H1 (cell line): ENCODE measurements at regions not wholly inside any gene's neighbourhood (a gene's known extent, or its start where the extent isn't known, plus 50 kb on each side); places are given as distances from the start of the nearest gene placed in this dataset.
A peak's percentile ranks its signal among the peaks of the same experiment; 100 is the strongest.

ENCODE experiments used
- CTCF ChIA-PET: fragments of 300-600 bp; sonication (Branson Sonifier 250); formaldehyde crosslinking; loops from one replicate; lab custom pipeline; 2021; ENCODE audit not compliant: partially characterized antibody; lab: Charles Lee
- POLR2A ChIA-PET: fragments of 300-600 bp; sonication (Branson Sonifier 250); formaldehyde crosslinking; loops from one replicate; lab custom pipeline; 2021; ENCODE audit warnings: inconsistent platforms; ENCODE audit not compliant: partially characterized antibody; lab: Charles Lee
- DNase-seq, 2 experiments: peaks; one replicate each; pipeline versions ENCODE4 v3.0.0 to v3.0.0-alpha.2; 2010 to 2022; ENCODE audit warnings: low spot score in 2 of 2, low read depth in 1 of 2, mixed read lengths in 1 of 2
- FAIRE-seq: peaks from 2 replicates; lab custom pipeline; 2011; peaks lifted over from hg19 to GRCh38; lab: Jason Lieb, UNC
- H2AFZ ChIP-seq: 2 replicates; pipeline ENCODE4 v1.8.1; 2012; ENCODE audit warnings: low read length, inconsistent platforms
- H2AK5ac ChIP-seq: 2 replicates; pipeline ENCODE4 v1.6.1; 2013; ENCODE audit warnings: low read depth, low read length
- H2BK120ac ChIP-seq: replicated peaks from 2 replicates; pipeline ENCODE3; 2013; ENCODE audit warnings: low read depth, low read length, inconsistent platforms
- H2BK12ac ChIP-seq: 2 replicates; pipeline ENCODE4 v1.6.1; 2013; ENCODE audit warnings: low read depth, low read length
- H2BK15ac ChIP-seq: 2 replicates; pipeline ENCODE4 v1.6.1; 2013; ENCODE audit warnings: low read length
- H2BK20ac ChIP-seq: 2 replicates; pipeline ENCODE4 v1.6.1; 2013; ENCODE audit warnings: low read length
- H2BK5ac ChIP-seq: 2 replicates; pipeline ENCODE4 v1.6.1; 2013; ENCODE audit warnings: low read depth, low read length
- H3K14ac ChIP-seq: 2 replicates; pipeline ENCODE4 v1.6.1; 2013; ENCODE audit warnings: inconsistent platforms; ENCODE audit not compliant: insufficient read length
- H3K18ac ChIP-seq: 2 replicates; pipeline ENCODE4 v1.6.1; 2013; ENCODE audit warnings: low read length; ENCODE audit errors: extremely low read depth
- H3K23ac ChIP-seq: 2 replicates; pipeline ENCODE4 v1.6.1; 2013; ENCODE audit warnings: inconsistent platforms; ENCODE audit not compliant: insufficient read length
- H3K23me2 ChIP-seq: 2 replicates; pipeline ENCODE4 v1.6.1; 2013; ENCODE audit warnings: low read depth, low read length
- H3K27ac ChIP-seq: 2 replicates; pipeline ENCODE4 v1.6.1; 2011; ENCODE audit warnings: low read depth, low read length, inconsistent platforms
- H3K27me3 ChIP-seq, 4 experiments: replicated peaks in 1 of 4; 1 replicate in 1 of 4; 2 replicates in 3 of 4; pipeline versions ENCODE4 v1.6.1 to v1.8.1; 2011 to 2013; ENCODE audit warnings: low read length in 3 of 4, mild to moderate bottlenecking in 3 of 4, inconsistent platforms in 2 of 4, mixed read lengths in 2 of 4, moderate library complexity in 1 of 4; ENCODE audit not compliant: control insufficient read depth in 3 of 4, insufficient read depth in 3 of 4; ENCODE audit errors: extremely low read depth in 1 of 4
- H3K36me3 ChIP-seq, 4 experiments: 2 replicates each; pipeline versions ENCODE4 v1.6.1 to v1.8.1; 2011 to 2013; ENCODE audit warnings: mild to moderate bottlenecking in 4 of 4, low read length in 3 of 4, moderate library complexity in 2 of 4, control low read depth in 1 of 4, inconsistent platforms in 1 of 4; ENCODE audit not compliant: insufficient read depth in 4 of 4, control insufficient read depth in 2 of 4
- H3K4ac ChIP-seq: replicated peaks from 2 replicates; pipeline ENCODE3; 2013; ENCODE audit warnings: low read length, low read depth, mixed read lengths, inconsistent platforms; ENCODE audit not compliant: insufficient read length
- H3K4me1 ChIP-seq, 4 experiments: replicated peaks in 1 of 4; 1 replicate in 1 of 4; 2 replicates in 3 of 4; pipeline versions ENCODE4 v1.6.1 to v1.8.1; 2011 to 2013; ENCODE audit warnings: low read length in 3 of 4, inconsistent platforms in 2 of 4, mixed read lengths in 1 of 4; ENCODE audit not compliant: insufficient read depth in 4 of 4, control insufficient read depth in 3 of 4
- H3K4me2 ChIP-seq, 2 experiments: 2 replicates each; pipeline versions ENCODE4 v1.6.1 to v1.8.1; 2011 to 2013; ENCODE audit warnings: low read depth in 2 of 2, low read length in 2 of 2, control low read depth in 1 of 2, inconsistent platforms in 1 of 2, mild to moderate bottlenecking in 1 of 2; ENCODE audit not compliant: insufficient read depth in 1 of 2
- H3K4me3 ChIP-seq, 4 experiments: fragments of 200-600, 300-600 bp in 1 of 4; sonication (generic), shearing (Covaris generic), sonication (Bioruptor Twin) in 1 of 4; 2 replicates each; pipeline versions ENCODE4 v1.5.1 to v1.8.1; 2011 to 2016; ENCODE audit warnings: low read length in 4 of 4, low read depth in 3 of 4, control low read depth in 2 of 4, inconsistent platforms in 2 of 4, mild to moderate bottlenecking in 2 of 4, mixed read lengths in 1 of 4, moderate library complexity in 1 of 4; ENCODE audit not compliant: insufficient read depth in 2 of 4; ENCODE audit errors: extremely low read depth in 1 of 4
- H3K56ac ChIP-seq: replicated peaks from 2 replicates; pipeline ENCODE3; 2013; ENCODE audit warnings: low read depth, mild to moderate bottlenecking, mixed read lengths, low read length, inconsistent platforms; ENCODE audit not compliant: insufficient read length
- H3K79me1 ChIP-seq: 2 replicates; pipeline ENCODE4 v1.6.1; 2013; ENCODE audit warnings: low read depth, low read length, control low read depth
- H3K79me2 ChIP-seq, 2 experiments: 2 replicates each; pipeline versions ENCODE4 v1.6.1 to v1.8.1; 2012 to 2013; ENCODE audit warnings: low read length in 2 of 2, mild to moderate bottlenecking in 2 of 2, inconsistent platforms in 1 of 2; ENCODE audit not compliant: insufficient read depth in 2 of 2, control insufficient read depth in 1 of 2
- H3K9ac ChIP-seq, 4 experiments: replicated peaks in 1 of 4; 1 replicate in 1 of 4; 2 replicates in 3 of 4; pipeline versions ENCODE4 v1.6.1 to v1.8.1; 2011 to 2013; ENCODE audit warnings: low read depth in 3 of 4, low read length in 3 of 4, control low read depth in 2 of 4, mild to moderate bottlenecking in 2 of 4, moderate library complexity in 2 of 4, inconsistent platforms in 1 of 4; ENCODE audit errors: extremely low read depth in 1 of 4
- H3K9me3 ChIP-seq, 2 experiments: 2 replicates each; pipeline versions ENCODE4 v1.6.1 to v1.8.1; 2012 to 2013; ENCODE audit warnings: mild to moderate bottlenecking in 2 of 2, moderate library complexity in 2 of 2, control low read depth in 1 of 2, inconsistent platforms in 1 of 2, low read depth in 1 of 2, low read length in 1 of 2, mixed read lengths in 1 of 2; ENCODE audit not compliant: insufficient read depth in 2 of 2
- H4K20me1 ChIP-seq, 2 experiments: replicated peaks in 1 of 2; 2 replicates each; pipeline versions ENCODE3 to v1.8.1; 2011 to 2013; ENCODE audit warnings: inconsistent platforms in 2 of 2, low read length in 2 of 2, mild to moderate bottlenecking in 1 of 2; ENCODE audit not compliant: insufficient read depth in 2 of 2, control insufficient read depth in 1 of 2
- H4K5ac ChIP-seq: 2 replicates; pipeline ENCODE4 v1.6.1; 2013; ENCODE audit warnings: low read length, low read depth, mixed read lengths, inconsistent platforms; ENCODE audit not compliant: insufficient read length
- H4K8ac ChIP-seq: 2 replicates; pipeline ENCODE4 v1.8.0; 2013; ENCODE audit warnings: mild to moderate bottlenecking, moderate library complexity, low read length, inconsistent platforms; ENCODE audit not compliant: insufficient read depth; ENCODE audit errors: extremely low read depth
- H4K91ac ChIP-seq: replicated peaks from 2 replicates; pipeline ENCODE3; 2013; ENCODE audit warnings: low read length, mixed read lengths, inconsistent platforms; ENCODE audit not compliant: insufficient read length
- JUND ChIP-seq: IDR thresholded peaks from 2 replicates; pipeline ENCODE4 v1.6.1; 2011; ENCODE audit warnings: mild to moderate bottlenecking, improper control_type of control experiment, low read length
- WGBS, 2 experiments: shearing (Covaris generic) in 1 of 2; methylation state at CpG; one replicate each; pipeline versions ENCODE4 v1.1.6 to v1.1.7; 2013 to 2015; ENCODE audit warnings: low lambda C conversion rate in 2 of 2, mixed read lengths in 2 of 2, inconsistent platforms in 1 of 2, low coverage in 1 of 2, missing lambda C conversion rate in 1 of 2; ENCODE audit not compliant: insufficient replicate concordance in 2 of 2, insufficient coverage in 1 of 2, insufficient read length in 1 of 2; ENCODE audit errors: extremely low coverage in 1 of 2, missing lambda C conversion rate in 1 of 2; 5-methylcytosine and 5-hydroxymethylcytosine counted together
- TF ChIP-seq, protein P1 (sequence below): IDR thresholded peaks from 2 replicates; pipeline ENCODE4 v1.6.1; 2012; ENCODE audit warnings: inconsistent platforms

GRCh38 chr6:167676666-167677421 lies 149.9 kb upstream of the AFDN start:
- H2BK120ac ChIP-seq: no peak overlapping the region
- no peak overlapping the region; the same call in 1 of the 2 replicates for H2BK12ac ChIP-seq
- TF ChIP-seq, protein P1, sequence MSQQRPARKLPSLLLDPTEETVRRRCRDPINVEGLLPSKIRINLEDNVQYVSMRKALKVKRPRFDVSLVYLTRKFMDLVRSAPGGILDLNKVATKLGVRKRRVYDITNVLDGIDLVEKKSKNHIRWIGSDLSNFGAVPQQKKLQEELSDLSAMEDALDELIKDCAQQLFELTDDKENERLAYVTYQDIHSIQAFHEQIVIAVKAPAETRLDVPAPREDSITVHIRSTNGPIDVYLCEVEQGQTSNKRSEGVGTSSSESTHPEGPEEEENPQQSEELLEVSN: no peak
- no peak for TF ChIP-seq JUND
- no peak overlapping the region for H3K9ac ChIP-seq
- peak overlapping the region; percentile 59 for H4K91ac ChIP-seq
- peaks cover 11% of the 10 kb centered on the region for H3K23me2 ChIP-seq
- peaks cover 0 to 20% (median 10%) of the 10 kb centered on the region in 4 experiments; a peak in 5 of 7 replicates for H3K4me1 ChIP-seq
- peak overlapping the region in 1 of 2 experiments; percentile 94; a peak in 1 of 4 replicates for H3K4me2 ChIP-seq
- H4K5ac ChIP-seq: no peak overlapping the region
- no peak overlapping the region for H2BK15ac ChIP-seq
- no peak overlapping the region for H3K14ac ChIP-seq
- H4K20me1 ChIP-seq: no peaks in the 10 kb centered on the region
- no peak overlapping the region for H3K27ac ChIP-seq
- no peaks in the 10 kb centered on the region for H3K36me3 ChIP-seq
- H2AK5ac ChIP-seq: no peak overlapping the region
- ChIA-PET POLR2A (interaction anchor here (0.8 kb wide), 1 partner anchor 129 kb away, joined by 3 read pairs; no protein-coding TSS in a partner anchor), CTCF (interaction anchor here (0.7 to 1.9 kb wide), 5 partner anchors 10 to 296 kb away, joined by 3 to 10 read pairs (median 3); no protein-coding TSS in a partner anchor)
- H3K4ac ChIP-seq: no peak overlapping the region
- FAIRE-seq (no peak), DNase-seq (no peak)
- peaks cover 0 to 17% (median 8%) of the 10 kb centered on the region in 4 experiments; a peak in 4 of 7 replicates for H3K27me3 ChIP-seq
- no peak overlapping the region for H3K56ac ChIP-seq
- 81% methylated on average over 12 of the region's 12 CpGs; no CpG with 5 or more reads in 1 of the 2 experiments for WGBS, 2 experiments
- no peak overlapping the region for H3K18ac ChIP-seq
- H3K4me3 ChIP-seq: no peak overlapping the region
- no peaks in the 10 kb centered on the region; the same call in 1 of the 2 replicates for H3K79me1 ChIP-seq
- no peak overlapping the region for H4K8ac ChIP-seq
- 0 out of 2 replicates have a peak overlapping the region, but pooled peaks have one; percentile 27 for H2BK5ac ChIP-seq
- H3K79me2 ChIP-seq: no peaks in the 10 kb centered on the region
- peaks cover 6 to 7% of the 10 kb centered on the region in 2 experiments; a peak in 2 of 4 replicates for H3K9me3 ChIP-seq
- H2AFZ ChIP-seq: no peak overlapping the region; the same call in 1 of the 2 replicates
- H3K23ac ChIP-seq: no peak overlapping the region
- H2BK20ac ChIP-seq: 0 out of 2 replicates have a peak overlapping the region, but pooled peaks have one; percentile 75
